Fibroblast of lung (primary cell): ENCODE measurements at regions not wholly inside any gene's neighbourhood (a gene's known extent, or its start where the extent isn't known, plus 50 kb on each side); places are given as distances from the start of the nearest gene placed in this dataset.

Source experiments
- DNase-seq, 2 donors: peaks; one replicate each; pipeline versions ENCODE4 v3.0.0 to v3.0.0-alpha.2; 2010; ENCODE audit warnings: low read depth in 2 of 2
- H2AFZ ChIP-seq: 2 replicates; pipeline ENCODE4 v1.5.1; 2012; ENCODE audit warnings: low read length, control low read depth, inconsistent platforms
- H3K27ac ChIP-seq: 2 replicates; pipeline ENCODE4 v1.5.1; 2011; ENCODE audit warnings: low read length, control low read depth; ENCODE audit not compliant: insufficient read depth
- H3K27me3 ChIP-seq: 2 replicates; pipeline ENCODE4 v1.5.1; 2011; ENCODE audit warnings: mild to moderate bottlenecking, low read length; ENCODE audit not compliant: control insufficient read depth, insufficient read depth
- H3K36me3 ChIP-seq: 2 replicates; pipeline ENCODE4 v1.5.1; 2011; ENCODE audit warnings: low read length; ENCODE audit not compliant: control insufficient read depth, insufficient read depth
- H3K4me1 ChIP-seq: 2 replicates; pipeline ENCODE4 v1.5.1; 2011; ENCODE audit warnings: low read length; ENCODE audit not compliant: control insufficient read depth, insufficient read depth; ENCODE audit errors: extremely low read depth
- H3K4me2 ChIP-seq: 2 replicates; pipeline ENCODE4 v1.5.1; 2011; ENCODE audit warnings: low read length, control low read depth; ENCODE audit not compliant: insufficient read depth; ENCODE audit errors: extremely low read depth
- H3K4me3 ChIP-seq, 4 experiments: fragments of 200-600 bp in 1 of 4; sonication (generic) in 1 of 4; replicated peaks in 1 of 4; 2 replicates each; pipeline ENCODE4 v1.5.1; 2011 to 2016; ENCODE audit warnings: low read length in 4 of 4, low read depth in 3 of 4, mild to moderate bottlenecking in 3 of 4, control low read depth in 2 of 4, inconsistent platforms in 1 of 4, mixed read lengths in 1 of 4; ENCODE audit not compliant: insufficient read depth in 1 of 4; ENCODE audit errors: control extremely low read depth in 1 of 4
- H3K79me2 ChIP-seq: 2 replicates; pipeline ENCODE4 v1.5.1; 2012; ENCODE audit warnings: mild to moderate bottlenecking, low read length, inconsistent platforms; ENCODE audit not compliant: control insufficient read depth, insufficient read depth
- H3K9ac ChIP-seq: 2 replicates; pipeline ENCODE4 v1.5.1; 2011; ENCODE audit warnings: mild to moderate bottlenecking, low read length, control low read depth; ENCODE audit not compliant: insufficient read depth
- H3K9me3 ChIP-seq: 2 replicates; pipeline ENCODE4 v1.5.1; 2012; ENCODE audit warnings: low read depth, low read length; ENCODE audit not compliant: control insufficient read depth, insufficient read depth
- H4K20me1 ChIP-seq: 2 replicates; pipeline ENCODE4 v1.5.1; 2011; ENCODE audit warnings: low read length; ENCODE audit not compliant: control insufficient read depth, insufficient read depth; ENCODE audit errors: extremely low read depth
- EZH2 ChIP-seq: IDR thresholded peaks from 2 replicates; pipeline ENCODE4 v1.5.1; 2012; ENCODE audit warnings: low read length, control low read depth, mild to moderate bottlenecking; ENCODE audit errors: missing control alignments
- TF ChIP-seq, protein P1 (sequence below), 2 donors: IDR thresholded peaks in 1 of 2; conservative IDR thresholded peaks in 1 of 2; 1 replicate in 1 of 2; 2 replicates in 1 of 2; pipeline ENCODE4 v1.5.1; 2011 to 2012; ENCODE audit warnings: low read length in 2 of 2, control low read depth in 1 of 2, inconsistent platforms in 1 of 2, low read depth in 1 of 2, mild to moderate bottlenecking in 1 of 2

DNA sequence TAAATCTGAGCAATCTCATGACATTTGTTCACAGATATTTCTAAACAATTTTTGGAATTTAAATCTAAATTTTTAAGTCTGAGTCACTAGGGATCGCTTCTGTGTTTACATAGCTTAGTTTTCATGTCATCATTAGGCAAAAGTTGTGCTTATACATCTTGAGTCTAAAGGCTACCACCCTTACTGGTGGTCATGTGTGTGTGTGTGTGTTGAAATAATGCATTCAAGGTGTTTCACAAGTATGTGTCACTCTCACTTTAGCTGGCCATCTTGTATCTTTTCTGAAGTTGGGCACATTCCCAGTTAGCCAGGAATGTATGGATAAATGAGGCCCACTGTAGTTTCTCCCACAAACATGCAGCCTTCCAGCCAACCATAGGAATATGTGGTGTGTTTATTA is 1162.5 kb upstream of the PRMT6 start:
- Histone ChIP-seq H3K79me2 (no peaks in the 10 kb centered on the region), H3K9ac (no peak overlapping the region), H3K27ac (no peak overlapping the region), H3K27me3 (no peaks in the 10 kb centered on the region), H4K20me1 (no peaks in the 10 kb centered on the region), H3K4me2 (no peak overlapping the region), H3K4me3 (no peak overlapping the region), H3K36me3 (no peaks in the 10 kb centered on the region), H2AFZ (no peak overlapping the region), H3K9me3 (no peaks in the 10 kb centered on the region), H3K4me1 (no peaks in the 10 kb centered on the region)
- no peak for TF ChIP-seq EZH2
- TF ChIP-seq, protein P1, sequence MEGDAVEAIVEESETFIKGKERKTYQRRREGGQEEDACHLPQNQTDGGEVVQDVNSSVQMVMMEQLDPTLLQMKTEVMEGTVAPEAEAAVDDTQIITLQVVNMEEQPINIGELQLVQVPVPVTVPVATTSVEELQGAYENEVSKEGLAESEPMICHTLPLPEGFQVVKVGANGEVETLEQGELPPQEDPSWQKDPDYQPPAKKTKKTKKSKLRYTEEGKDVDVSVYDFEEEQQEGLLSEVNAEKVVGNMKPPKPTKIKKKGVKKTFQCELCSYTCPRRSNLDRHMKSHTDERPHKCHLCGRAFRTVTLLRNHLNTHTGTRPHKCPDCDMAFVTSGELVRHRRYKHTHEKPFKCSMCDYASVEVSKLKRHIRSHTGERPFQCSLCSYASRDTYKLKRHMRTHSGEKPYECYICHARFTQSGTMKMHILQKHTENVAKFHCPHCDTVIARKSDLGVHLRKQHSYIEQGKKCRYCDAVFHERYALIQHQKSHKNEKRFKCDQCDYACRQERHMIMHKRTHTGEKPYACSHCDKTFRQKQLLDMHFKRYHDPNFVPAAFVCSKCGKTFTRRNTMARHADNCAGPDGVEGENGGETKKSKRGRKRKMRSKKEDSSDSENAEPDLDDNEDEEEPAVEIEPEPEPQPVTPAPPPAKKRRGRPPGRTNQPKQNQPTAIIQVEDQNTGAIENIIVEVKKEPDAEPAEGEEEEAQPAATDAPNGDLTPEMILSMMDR (conservative IDR thresholded peaks at IDR 0.05 in 1 of 2, IDR thresholded peaks at IDR 0.05 in 1 of 2; ENCODE audit: low read depth in 1 of 2, low read length in 2 of 2) = no peak
- DNase-seq = no peak

DNA sequence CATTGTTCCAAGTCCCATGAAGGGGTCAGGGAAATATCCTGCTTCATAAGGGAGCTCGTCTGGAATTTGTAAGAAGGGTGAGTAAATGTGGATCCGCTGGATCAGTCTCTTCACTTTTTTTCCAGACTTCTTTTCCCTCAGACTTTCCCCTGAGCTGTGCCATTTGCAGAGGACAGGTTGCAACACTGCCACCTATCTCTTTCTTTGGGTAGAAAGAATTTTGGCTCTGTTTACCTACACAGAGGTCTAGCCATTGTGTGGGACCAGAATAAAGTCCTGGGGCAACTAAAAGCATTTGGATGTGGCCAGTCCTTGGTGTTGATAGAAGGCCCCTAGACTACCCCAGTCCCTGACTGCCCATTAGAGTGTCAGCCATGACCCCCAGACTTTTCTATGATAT is 1146.7 kb upstream of the PRMT6 start:
- Histone ChIP-seq H3K9me3 (no peaks in the 10 kb centered on the region), H3K27ac (no peak overlapping the region), H4K20me1 (no peaks in the 10 kb centered on the region), H3K9ac (no peak overlapping the region), H3K36me3 (no peaks in the 10 kb centered on the region), H3K4me1 (no peaks in the 10 kb centered on the region), H3K4me3 (no peak overlapping the region), H3K79me2 (no peaks in the 10 kb centered on the region), H2AFZ (no peak overlapping the region), H3K27me3 (no peaks in the 10 kb centered on the region), H3K4me2 (no peak overlapping the region)
- no peak for DNase-seq
- no peak for TF ChIP-seq EZH2
- TF ChIP-seq, protein P1 (conservative IDR thresholded peaks at IDR 0.05 in 1 of 2, IDR thresholded peaks at IDR 0.05 in 1 of 2; ENCODE audit: low read depth in 1 of 2, low read length in 2 of 2) = no peak

DNA sequence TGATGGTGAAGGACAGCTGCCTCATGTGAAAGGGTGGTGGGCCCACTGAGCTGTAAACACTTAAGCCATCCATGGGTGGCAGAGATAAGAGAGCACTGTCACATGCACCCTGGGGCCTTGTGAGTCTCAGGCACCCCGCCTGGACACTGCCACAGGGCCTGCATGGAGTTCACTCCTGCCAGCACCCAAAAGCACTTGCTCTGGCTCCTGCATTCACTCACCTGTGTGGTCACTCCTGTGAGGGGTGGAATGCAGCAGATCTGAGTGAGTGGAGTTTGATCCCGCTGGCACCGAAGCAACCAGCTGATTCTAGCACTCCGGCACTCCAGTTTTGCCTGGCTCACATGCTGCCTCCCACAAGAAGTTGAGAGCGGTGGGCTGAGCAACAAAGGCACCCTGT is 1142.1 kb upstream of the PRMT6 start:
- H3K27ac ChIP-seq = no peak overlapping the region
- no peak overlapping the region for H3K4me2 ChIP-seq
- no peaks in the 10 kb centered on the region for H3K9me3 ChIP-seq

More for the DNA sequence above, 1142.1 kb upstream of the PRMT6 start:
- H2AFZ ChIP-seq = no peak overlapping the region
- DNase-seq = no peak
- H4K20me1 ChIP-seq = no peaks in the 10 kb centered on the region
- H3K79me2 ChIP-seq = no peaks in the 10 kb centered on the region
- no peaks in the 10 kb centered on the region for H3K36me3 ChIP-seq
- no peaks in the 10 kb centered on the region for H3K27me3 ChIP-seq
- no peak overlapping the region for H3K9ac ChIP-seq
- no peak overlapping the region for H3K4me3 ChIP-seq
- H3K4me1 ChIP-seq = no peaks in the 10 kb centered on the region
- TF ChIP-seq, protein P1 (conservative IDR thresholded peaks at IDR 0.05 in 1 of 2, IDR thresholded peaks at IDR 0.05 in 1 of 2; ENCODE audit: low read depth in 1 of 2, low read length in 2 of 2) = no peak
